ENCODE measurements at regions not wholly inside any gene's neighbourhood (a gene's known extent, or its start where the extent isn't known, plus 50 kb on each side); places are given as distances from the start of the nearest gene placed in this dataset.

- TF ChIP-seq CTCF (conservative IDR thresholded peaks at IDR 0.05): no peak
- no peak for TF ChIP-seq ZFX (IDR thresholded peaks at IDR 0.05)
Measured at GRCh38 chr5:93057311-93057710, 523.7 kb downstream of the NR2F1-AS1 start.
